ENCODE measurements at regions not wholly inside any gene's neighbourhood (a gene's known extent, or its start where the extent isn't known, plus 50 kb on each side); places are given as distances from the start of the nearest gene placed in this dataset.
"Not testable (repeated sequence)": the region's sequence is repeated elsewhere in the genome, so short reads cannot be mapped to it uniquely, and the experiment has no call there.

- Mint-ChIP-seq H3K9me3 (ENCODE audit: low read depth, unreplicated experiment) (no peaks in the 10 kb centered on the region), H3K4me3 (ENCODE audit: low read depth, unreplicated experiment) (no peak overlapping the region), H3K27ac (ENCODE audit: unreplicated experiment) (no peak overlapping the region), H3K36me3 (ENCODE audit: insufficient read depth, unreplicated experiment) (no peaks in the 10 kb centered on the region), H3K4me1 (ENCODE audit: low read depth, unreplicated experiment) (no peaks in the 10 kb centered on the region), H3K27me3 (ENCODE audit: unreplicated experiment) (peaks cover 15% of the 10 kb centered on the region)
- CTCF ChIA-PET: interaction anchor here (0.7 kb wide), 1 partner anchor 538 kb away, joined by 6 read pairs; no protein-coding TSS in a partner anchor
- TF ChIP-seq, protein P1, sequence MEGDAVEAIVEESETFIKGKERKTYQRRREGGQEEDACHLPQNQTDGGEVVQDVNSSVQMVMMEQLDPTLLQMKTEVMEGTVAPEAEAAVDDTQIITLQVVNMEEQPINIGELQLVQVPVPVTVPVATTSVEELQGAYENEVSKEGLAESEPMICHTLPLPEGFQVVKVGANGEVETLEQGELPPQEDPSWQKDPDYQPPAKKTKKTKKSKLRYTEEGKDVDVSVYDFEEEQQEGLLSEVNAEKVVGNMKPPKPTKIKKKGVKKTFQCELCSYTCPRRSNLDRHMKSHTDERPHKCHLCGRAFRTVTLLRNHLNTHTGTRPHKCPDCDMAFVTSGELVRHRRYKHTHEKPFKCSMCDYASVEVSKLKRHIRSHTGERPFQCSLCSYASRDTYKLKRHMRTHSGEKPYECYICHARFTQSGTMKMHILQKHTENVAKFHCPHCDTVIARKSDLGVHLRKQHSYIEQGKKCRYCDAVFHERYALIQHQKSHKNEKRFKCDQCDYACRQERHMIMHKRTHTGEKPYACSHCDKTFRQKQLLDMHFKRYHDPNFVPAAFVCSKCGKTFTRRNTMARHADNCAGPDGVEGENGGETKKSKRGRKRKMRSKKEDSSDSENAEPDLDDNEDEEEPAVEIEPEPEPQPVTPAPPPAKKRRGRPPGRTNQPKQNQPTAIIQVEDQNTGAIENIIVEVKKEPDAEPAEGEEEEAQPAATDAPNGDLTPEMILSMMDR (IDR thresholded peaks at IDR 0.05; ENCODE audit: unreplicated experiment): no peak
- DNase-seq: no peak
- BruUV-seq (replicated peaks): no TSS peak
- intact Hi-C loops (cut with micrococcal nuclease; ENCODE audit: unreplicated experiment): no loop called here
Measured at GRCh38 chr10:51014680-51015389, 59.5 kb upstream of the PRKG1 start.

GRCh38 chr10:51015390-51015754, 58.9 kb upstream of the PRKG1 start:
- H3K9me3 Mint-ChIP-seq (ENCODE audit: low read depth, unreplicated experiment); H3K36me3 Mint-ChIP-seq (ENCODE audit: insufficient read depth, unreplicated experiment); BruUV-seq (replicated peaks); H3K4me1 Mint-ChIP-seq (ENCODE audit: low read depth, unreplicated experiment); H3K27ac Mint-ChIP-seq (ENCODE audit: unreplicated experiment); CTCF ChIA-PET; DNase-seq; intact Hi-C loops (cut with micrococcal nuclease; ENCODE audit: unreplicated experiment); H3K4me3 Mint-ChIP-seq (ENCODE audit: low read depth, unreplicated experiment): not testable (repeated sequence)
- peaks cover 15% of the 10 kb centered on the region for H3K27me3 Mint-ChIP-seq (ENCODE audit: unreplicated experiment)

GRCh38 chr10:51020200-51020599, 54.1 kb upstream of the PRKG1 start:
- TF ChIP-seq, protein P1 (IDR thresholded peaks at IDR 0.05; ENCODE audit: unreplicated experiment): no peak
- H3K4me3 Mint-ChIP-seq (ENCODE audit: low read depth, unreplicated experiment): no peak overlapping the region
- H3K27me3 Mint-ChIP-seq (ENCODE audit: unreplicated experiment): no peaks in the 10 kb centered on the region
- no peak overlapping the region for H3K27ac Mint-ChIP-seq (ENCODE audit: unreplicated experiment)
- no peaks in the 10 kb centered on the region for H3K9me3 Mint-ChIP-seq (ENCODE audit: low read depth, unreplicated experiment)
- no TSS peak for BruUV-seq (replicated peaks)
- intact Hi-C loops (cut with micrococcal nuclease; ENCODE audit: unreplicated experiment): no loop called here
- no peaks in the 10 kb centered on the region for H3K4me1 Mint-ChIP-seq (ENCODE audit: low read depth, unreplicated experiment)
- CTCF ChIA-PET: no interaction called here
- H3K36me3 Mint-ChIP-seq (ENCODE audit: insufficient read depth, unreplicated experiment): no peaks in the 10 kb centered on the region
- DNase-seq: no peak

GRCh38 chr10:51022933-51023585, 51.2 kb upstream of the PRKG1 start:
- no peak overlapping the region for H3K27ac Mint-ChIP-seq (ENCODE audit: unreplicated experiment)
- no peaks in the 10 kb centered on the region for H3K9me3 Mint-ChIP-seq (ENCODE audit: low read depth, unreplicated experiment)
- H3K4me3 Mint-ChIP-seq (ENCODE audit: low read depth, unreplicated experiment): no peak overlapping the region
- peaks cover 16% of the 10 kb centered on the region for H3K27me3 Mint-ChIP-seq (ENCODE audit: unreplicated experiment)
- no peak for DNase-seq
- intact Hi-C loops (cut with micrococcal nuclease; ENCODE audit: unreplicated experiment): no loop called here
- TF ChIP-seq, protein P1 (IDR thresholded peaks at IDR 0.05; ENCODE audit: unreplicated experiment): no peak
- BruUV-seq (replicated peaks): no TSS peak
- no peaks in the 10 kb centered on the region for H3K4me1 Mint-ChIP-seq (ENCODE audit: low read depth, unreplicated experiment)
- CTCF ChIA-PET: no interaction called here
- H3K36me3 Mint-ChIP-seq (ENCODE audit: insufficient read depth, unreplicated experiment): no peaks in the 10 kb centered on the region

DNA sequence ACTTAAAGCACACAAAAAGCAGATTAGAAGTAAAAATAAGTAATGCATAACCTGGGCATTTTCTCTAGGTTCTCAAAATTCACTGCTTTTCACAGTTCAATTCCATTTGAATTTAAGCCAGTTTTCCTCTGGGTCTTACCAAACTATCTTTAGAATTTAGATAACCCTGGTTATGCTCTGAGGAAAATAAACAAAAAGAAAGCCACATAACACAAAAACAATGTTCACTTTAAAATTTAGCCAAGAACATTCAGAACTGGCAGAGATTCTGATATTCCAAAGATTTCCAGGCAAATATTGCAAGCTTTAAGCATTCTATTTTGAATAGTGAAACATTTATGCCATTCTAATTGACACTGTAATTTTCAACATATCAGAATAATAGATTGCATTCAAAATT, 50.7 kb upstream of the PRKG1 start:
- TF ChIP-seq, protein P1 (IDR thresholded peaks at IDR 0.05; ENCODE audit: unreplicated experiment): no peak
- no TSS peak for BruUV-seq (replicated peaks)
- intact Hi-C loops (cut with micrococcal nuclease; ENCODE audit: unreplicated experiment): no loop called here
- CTCF ChIA-PET: no interaction called here
- Mint-ChIP-seq H3K4me3 (ENCODE audit: low read depth, unreplicated experiment) (no peak overlapping the region), H3K9me3 (ENCODE audit: low read depth, unreplicated experiment) (no peaks in the 10 kb centered on the region), H3K27me3 (ENCODE audit: unreplicated experiment) (peaks cover 16% of the 10 kb centered on the region), H3K4me1 (ENCODE audit: low read depth, unreplicated experiment) (no peaks in the 10 kb centered on the region), H3K36me3 (ENCODE audit: insufficient read depth, unreplicated experiment) (no peaks in the 10 kb centered on the region), H3K27ac (ENCODE audit: unreplicated experiment) (no peak overlapping the region)
- no peak for DNase-seq
